ENCODE measurements at regions not wholly inside any gene's neighbourhood (a gene's known extent, or its start where the extent isn't known, plus 50 kb on each side); places are given as distances from the start of the nearest gene placed in this dataset.

DNA sequence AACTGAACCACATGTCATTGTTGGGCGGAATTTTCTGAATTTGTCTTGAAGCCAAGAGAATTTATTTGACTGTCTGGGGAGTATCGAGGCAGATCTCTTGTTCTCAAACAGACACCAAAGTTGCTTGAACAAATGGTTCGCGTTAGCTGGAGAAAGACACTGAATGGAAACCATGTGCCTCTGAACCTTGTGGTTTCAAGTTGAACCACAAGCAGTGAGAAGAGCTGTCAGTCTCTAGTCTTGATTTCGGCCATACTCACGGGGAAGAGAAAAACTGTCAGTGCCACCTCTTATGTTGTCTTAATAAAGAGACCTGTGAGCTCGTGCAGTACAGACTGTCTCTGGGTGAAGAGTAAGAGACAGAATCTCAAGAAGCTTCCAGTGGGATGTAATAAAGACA lies 886.5 kb upstream of the SOX9 start:
- no peak for TF ChIP-seq CTCF (conservative IDR thresholded peaks at IDR 0.05 in 1 of 2, IDR thresholded peaks at IDR 0.05 in 1 of 2; ENCODE audit: extremely low read depth in 1 of 2, insufficient read depth in 1 of 2, low read depth in 1 of 2, low read length in 2 of 2)
- no peak for TF ChIP-seq EZH2 (IDR thresholded peaks at IDR 0.05; ENCODE audit: borderline replicate concordance, low read length)

Measured in mammary epithelial cell (primary cell).